NB4 (cell line): ENCODE measurements at regions not wholly inside any gene's neighbourhood (a gene's known extent, or its start where the extent isn't known, plus 50 kb on each side); places are given as distances from the start of the nearest gene placed in this dataset.

ENCODE experiments used
- DNase-seq: peaks from one replicate; pipeline ENCODE4 v3.0.0; 2010; ENCODE audit warnings: low read depth
- H3K4me3 ChIP-seq: one replicate; pipeline ENCODE4 v1.5.1; 2011; ENCODE audit warnings: mild to moderate bottlenecking, low read depth, low read length, moderate library complexity
- CTCF ChIP-seq: IDR thresholded peaks from one replicate; pipeline ENCODE4 v1.5.1; 2012; ENCODE audit warnings: low read depth, low read length
- MAX ChIP-seq: IDR thresholded peaks from 2 replicates; pipeline ENCODE4 v1.6.1; 2011; ENCODE audit warnings: low read depth, low read length
- MYC ChIP-seq: IDR thresholded peaks from 2 replicates; pipeline ENCODE4 v1.6.1; 2011; ENCODE audit warnings: low read depth, low read length
- POLR2A ChIP-seq: IDR thresholded peaks from 2 replicates; pipeline ENCODE4 v1.6.1; 2011; ENCODE audit warnings: mild to moderate bottlenecking; ENCODE audit not compliant: insufficient read length; ENCODE audit errors: extremely low read depth

DNA sequence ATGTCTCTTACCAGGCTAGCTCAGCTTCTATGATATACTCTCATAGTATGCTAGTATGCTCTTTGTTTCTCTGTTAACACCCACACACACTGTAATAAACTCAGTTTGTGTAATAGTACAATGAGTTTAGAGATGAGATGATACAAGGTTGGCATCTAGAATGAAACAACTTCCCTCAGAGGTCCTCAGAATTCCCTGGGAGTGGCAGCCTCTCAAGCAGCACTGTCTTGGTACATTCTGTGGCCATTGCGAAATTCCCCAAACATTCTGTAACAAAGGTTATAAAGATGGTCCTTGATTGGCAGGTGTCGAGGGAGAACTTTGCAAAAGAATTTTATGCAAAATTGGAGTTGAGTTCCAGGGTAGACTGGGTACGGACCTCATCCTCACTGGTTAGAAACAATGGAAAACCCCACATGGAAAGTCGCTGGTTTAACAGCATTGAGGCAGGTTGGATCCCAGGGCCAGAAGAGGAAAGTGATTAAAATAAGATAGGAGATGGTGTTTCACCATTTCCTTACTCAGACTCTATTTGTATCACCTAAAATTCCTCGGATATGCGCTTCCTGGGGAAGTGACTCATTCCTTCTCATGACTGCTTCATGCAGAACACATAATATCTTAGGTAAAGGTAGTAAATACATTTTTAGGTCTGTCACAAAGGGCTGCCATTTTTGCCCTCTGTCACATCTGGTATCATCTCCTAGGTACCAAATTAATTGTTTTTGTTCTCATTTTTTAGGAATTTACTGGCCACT, 657.8 kb downstream of the SORCS1 start:
- DNase-seq, result no peak
- no peak overlapping the region for H3K4me3 ChIP-seq
- TF ChIP-seq CTCF, result no peak
- TF ChIP-seq MYC, result no peak
- TF ChIP-seq POLR2A, result no peak
- no peak for TF ChIP-seq MAX

- no peak overlapping the region for H3K4me3 ChIP-seq
- TF ChIP-seq POLR2A, result no peak
- no peak for TF ChIP-seq MAX
- TF ChIP-seq MYC, result no peak
- no peak for TF ChIP-seq CTCF
- no peak for DNase-seq
These were observed 660.0 kb downstream of the SORCS1 start for GRCh38 chr10:106504536-106504935.

- TF ChIP-seq MAX, result no peak
- no peak for TF ChIP-seq CTCF
- TF ChIP-seq MYC, result no peak
- TF ChIP-seq POLR2A, result no peak
- DNase-seq, result no peak
- H3K4me3 ChIP-seq, result no peak overlapping the region
These were observed 661.9 kb downstream of the SORCS1 start for GRCh38 chr10:106502641-106503040.

- no peak for DNase-seq
- TF ChIP-seq POLR2A (no peak), CTCF (no peak), MYC (no peak), MAX (no peak)
- H3K4me3 ChIP-seq, result no peak overlapping the region
These were observed 663.5 kb downstream of the SORCS1 start for GRCh38 chr10:106500925-106501525.

GRCh38 chr10:106500041-106500924, 664.2 kb downstream of the SORCS1 start:
- DNase-seq, result no peak
- no peak overlapping the region for H3K4me3 ChIP-seq
- TF ChIP-seq POLR2A (no peak), MAX (no peak), CTCF (no peak), MYC (no peak)
